GM21737 (cell line): ENCODE measurements at regions not wholly inside any gene's neighbourhood (a gene's known extent, or its start where the extent isn't known, plus 50 kb on each side); places are given as distances from the start of the nearest gene placed in this dataset.

Experiments used
- ATAC-seq: cut with Tn5 transposase; IDR thresholded peaks from one replicate; pipeline ENCODE4 v1.9.1; 2021; ENCODE audit warnings: mild to moderate bottlenecking, moderate library complexity; ENCODE audit not compliant: unreplicated experiment

GRCh38 chr17:77494664-77495435 is 354.1 kb downstream of the SEC14L1 start:
- ATAC-seq: no peak

DNA sequence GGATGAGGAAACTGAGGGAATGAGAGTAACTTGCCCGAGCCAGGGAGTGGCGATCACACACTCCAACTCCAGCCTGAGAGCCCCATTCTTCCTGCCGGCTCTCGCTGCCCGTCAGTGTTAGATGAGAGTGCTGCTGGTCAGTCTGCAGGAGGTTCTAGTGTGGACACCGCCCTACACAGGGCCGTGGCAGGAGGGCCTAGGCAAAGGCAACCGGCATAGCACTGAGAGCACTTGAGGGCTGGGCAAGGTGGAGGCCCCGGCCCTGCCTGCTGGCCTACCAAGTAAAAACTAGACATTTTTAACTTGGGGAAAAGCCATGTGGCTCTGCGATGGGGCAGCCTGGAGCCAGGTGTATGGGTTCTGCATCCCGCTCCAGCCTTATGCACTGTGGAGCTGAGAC is 354.8 kb downstream of the SEC14L1 start:
- ATAC-seq: no peak

GRCh38 chr17:77496401-77496801 is 355.6 kb downstream of the SEC14L1 start:
- ATAC-seq: no peak

GRCh38 chr17:77496831-77497577 is 356.2 kb downstream of the SEC14L1 start:
- ATAC-seq: no peak

GRCh38 chr17:77497578-77497934 is 356.8 kb downstream of the SEC14L1 start:
- no peak for ATAC-seq

DNA sequence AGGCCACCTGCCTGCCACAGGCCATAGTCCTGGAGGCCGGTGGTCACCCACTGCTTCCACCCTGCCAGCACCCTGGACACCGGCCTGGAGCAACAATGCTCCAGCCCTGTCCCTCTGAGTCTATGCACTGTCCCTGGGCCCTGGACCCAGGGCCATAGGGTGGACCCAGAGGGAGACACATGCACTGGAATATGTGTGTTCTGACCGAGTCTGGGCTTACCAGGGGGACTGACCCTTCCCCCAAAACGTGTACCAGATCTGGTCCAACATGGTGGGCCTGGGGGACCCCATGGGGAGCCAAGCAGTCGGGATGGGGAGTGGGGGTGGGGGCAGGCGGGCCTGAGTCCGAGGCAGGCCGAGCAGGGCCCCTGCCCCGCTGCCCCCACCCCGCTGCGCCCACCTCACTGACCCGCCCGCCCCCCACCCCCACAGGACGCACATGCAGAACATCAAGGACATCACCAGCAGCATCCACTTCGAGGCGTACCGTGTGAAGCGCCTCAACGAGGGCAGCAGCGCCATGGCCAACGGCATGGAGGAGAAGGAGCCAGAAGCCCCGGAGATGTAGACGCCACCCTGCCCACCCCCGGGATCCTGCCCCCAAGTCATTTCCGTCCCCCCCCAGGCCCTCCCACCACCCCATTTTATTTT is 357.4 kb downstream of the SEC14L1 start:
- ATAC-seq: no peak

- no peak for ATAC-seq
These were observed 358.3 kb downstream of the SEC14L1 start for GRCh38 chr17:77498791-77499698.

DNA sequence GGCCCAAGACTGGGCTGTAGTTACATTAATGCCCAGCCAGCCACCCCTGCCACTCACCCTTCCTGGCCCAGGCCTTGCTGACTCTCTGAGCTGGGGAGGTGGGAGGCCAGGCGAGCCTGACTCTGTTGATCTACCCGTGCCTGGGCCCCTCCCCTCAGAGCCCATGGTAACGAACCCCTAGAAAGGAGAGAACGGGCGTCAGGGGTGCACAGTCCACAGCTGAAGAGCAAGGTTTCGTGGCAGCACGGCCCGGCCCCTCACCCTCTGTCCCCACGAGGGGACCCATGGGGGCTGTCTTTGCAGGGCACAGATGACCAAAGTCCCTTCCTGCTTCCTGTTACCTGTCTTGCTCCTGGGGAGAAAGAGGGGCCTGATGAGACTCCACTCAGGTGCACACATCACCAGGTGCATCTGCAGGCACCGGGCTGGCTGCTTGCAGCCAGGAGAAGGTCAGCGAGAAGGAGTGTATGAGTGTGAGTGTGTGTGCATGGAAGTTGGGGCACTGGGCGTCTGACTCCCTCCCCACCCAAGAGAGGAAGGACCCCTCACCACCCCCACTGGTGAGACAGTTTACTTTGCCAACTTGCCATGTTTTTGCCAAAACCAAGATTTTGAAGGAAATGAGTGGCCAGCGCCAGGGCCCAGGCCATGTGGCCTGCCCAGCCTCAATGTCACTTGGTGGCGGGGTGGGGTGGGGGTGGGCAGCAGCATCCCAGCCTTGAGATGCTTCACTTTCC is 359.1 kb downstream of the SEC14L1 start:
- no peak for ATAC-seq

DNA sequence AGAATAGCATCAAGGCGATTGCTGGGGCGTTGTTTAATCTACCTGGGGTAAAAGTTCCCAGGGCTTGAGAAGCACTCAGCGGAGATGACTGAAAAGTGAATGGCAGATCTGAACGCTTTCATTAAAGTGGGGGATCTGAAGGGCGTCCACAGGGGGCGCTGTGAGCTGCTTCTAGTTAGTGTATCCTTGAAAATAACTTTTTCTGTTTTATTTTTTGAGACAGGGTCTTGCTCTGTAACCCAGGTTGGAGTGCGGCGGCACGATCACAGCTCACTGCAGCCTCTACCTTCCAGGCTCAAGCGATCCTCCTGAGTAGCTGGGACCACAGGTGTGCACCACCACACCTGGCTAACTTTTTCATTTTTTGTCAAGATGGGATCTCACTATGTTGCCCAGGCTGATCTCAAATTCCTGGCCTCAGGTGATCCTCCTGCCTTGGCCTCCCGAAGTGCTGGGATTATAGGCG is 360.4 kb downstream of the SEC14L1 start:
- ATAC-seq: no peak

DNA sequence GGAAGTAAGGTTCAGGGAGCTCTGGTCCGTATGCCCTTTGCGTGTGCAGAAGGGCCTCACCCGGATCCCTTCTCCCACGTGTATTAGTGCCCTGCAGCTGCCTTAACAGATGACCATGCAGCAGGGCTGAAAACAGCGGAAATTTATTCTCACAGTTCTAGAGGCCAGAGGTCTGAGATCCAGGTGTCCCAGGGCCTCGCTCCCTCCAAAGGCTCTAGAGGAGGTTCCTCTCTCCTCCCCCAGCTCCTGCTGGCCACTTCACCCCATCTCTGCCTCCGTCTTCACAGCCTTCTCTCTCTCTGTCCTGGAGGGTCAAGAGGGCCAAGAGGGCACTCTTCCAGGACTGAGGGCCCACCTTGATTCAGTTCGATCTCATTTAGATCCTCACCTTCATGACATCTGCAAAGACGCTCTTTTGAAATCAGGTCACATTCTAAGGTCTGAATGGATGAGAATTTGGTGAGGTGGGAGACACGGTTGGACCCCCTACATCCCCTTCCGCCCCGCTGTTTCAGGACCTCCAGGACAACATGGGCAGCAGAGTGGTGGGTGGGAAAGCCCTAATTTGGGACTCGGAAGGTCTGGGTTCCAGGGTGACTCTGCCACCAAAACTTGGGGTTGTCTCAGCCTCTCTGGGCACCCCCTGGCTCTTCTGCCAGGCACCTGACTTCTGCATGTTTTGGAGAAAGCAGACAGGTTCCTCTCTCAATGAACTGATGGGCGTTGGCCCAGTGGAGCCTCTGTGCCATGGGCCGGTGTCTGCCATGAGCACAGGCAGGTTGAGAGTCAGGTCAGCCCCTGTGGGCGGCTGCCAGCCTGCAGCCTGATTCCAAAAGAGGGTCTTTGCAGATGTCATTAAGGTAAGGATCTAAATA is 361.2 kb downstream of the SEC14L1 start:
- ATAC-seq: no peak

DNA sequence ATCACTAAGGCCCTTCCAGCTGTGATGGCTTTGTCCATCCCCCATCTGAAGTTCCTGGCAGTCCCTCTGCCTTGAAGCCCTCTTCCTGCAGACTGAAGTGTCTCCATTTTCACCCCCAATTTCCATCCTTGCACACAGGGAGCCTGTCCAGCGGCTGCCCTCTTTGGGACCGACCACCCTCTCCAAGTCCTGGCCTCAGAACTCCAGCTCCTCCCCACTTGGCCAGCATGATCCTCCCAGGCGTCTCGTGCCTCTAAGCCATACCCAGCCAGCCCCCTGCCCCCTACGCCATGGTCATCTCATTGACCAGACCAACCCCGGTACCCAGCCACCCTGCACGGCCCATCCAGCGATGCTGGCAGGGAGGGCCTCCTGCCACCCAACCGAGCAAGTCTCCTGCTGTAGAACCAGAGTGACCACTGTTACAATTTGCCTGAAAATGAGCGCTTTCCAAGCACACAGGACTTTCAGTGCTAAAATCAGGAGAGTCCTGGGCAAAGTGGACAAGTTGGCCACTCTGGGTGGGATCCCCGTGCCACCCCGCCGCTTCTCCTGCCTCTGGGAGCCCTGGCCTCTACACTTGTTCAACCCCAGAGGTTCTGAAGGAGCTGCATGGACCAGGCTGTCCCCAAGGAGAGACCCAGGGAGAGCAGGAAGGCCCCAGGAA is 362.0 kb downstream of the SEC14L1 start:
- ATAC-seq: no peak

DNA sequence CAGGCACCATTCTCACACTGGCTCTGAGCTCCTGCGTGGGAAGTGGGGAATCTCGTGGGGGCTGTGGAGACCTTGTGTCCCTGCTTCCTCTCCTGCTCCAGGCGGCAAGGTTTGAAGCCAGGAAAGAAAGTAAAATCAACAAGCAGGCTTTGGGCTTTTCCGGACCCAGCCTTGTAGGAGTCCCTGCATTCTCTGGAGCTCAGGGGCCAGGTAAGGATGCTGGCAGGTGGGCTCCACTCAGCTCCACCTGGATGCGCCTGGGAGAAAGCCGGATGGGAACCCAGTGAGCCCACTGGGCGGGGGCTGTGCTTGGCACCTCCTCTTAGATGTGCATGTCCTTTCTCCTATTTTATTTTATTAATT is 362.5 kb downstream of the SEC14L1 start:
- ATAC-seq: no peak

DNA sequence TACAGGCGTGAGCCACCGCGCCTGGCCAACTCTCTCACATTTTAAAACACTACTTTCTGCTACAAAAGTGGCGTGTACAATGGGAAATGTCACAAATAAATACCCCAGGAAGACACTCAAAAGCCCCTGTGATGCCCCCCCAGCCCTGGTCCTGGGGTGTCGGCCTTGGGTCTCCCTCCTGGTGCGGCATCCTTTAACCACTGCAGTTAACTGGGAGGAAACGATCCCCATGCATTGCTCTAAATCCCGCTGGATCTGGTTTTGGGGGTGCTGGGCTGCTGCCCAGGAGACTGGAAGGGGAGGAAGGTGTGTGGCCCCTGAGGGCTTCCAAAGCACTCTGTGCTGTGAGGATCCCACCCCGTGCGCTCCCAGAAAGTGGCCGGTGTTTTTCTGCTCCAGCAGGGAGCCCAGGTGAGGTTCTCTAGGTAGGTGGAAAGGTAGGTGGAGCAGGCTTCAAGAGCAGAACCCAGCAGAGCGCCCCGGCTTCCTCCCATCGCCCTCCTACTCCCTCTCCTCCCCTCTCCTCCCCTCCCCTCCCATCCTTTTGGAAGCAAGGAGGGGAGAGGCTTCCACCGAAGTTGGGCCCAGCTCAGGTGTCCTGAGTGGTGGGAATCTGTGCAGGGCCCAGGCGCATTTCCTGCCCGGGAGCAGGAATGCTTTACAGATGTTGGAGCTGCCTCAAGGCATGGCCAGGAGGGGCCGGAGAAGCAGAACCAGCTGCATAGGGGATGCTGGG is 363.3 kb downstream of the SEC14L1 start:
- ATAC-seq: no peak

DNA sequence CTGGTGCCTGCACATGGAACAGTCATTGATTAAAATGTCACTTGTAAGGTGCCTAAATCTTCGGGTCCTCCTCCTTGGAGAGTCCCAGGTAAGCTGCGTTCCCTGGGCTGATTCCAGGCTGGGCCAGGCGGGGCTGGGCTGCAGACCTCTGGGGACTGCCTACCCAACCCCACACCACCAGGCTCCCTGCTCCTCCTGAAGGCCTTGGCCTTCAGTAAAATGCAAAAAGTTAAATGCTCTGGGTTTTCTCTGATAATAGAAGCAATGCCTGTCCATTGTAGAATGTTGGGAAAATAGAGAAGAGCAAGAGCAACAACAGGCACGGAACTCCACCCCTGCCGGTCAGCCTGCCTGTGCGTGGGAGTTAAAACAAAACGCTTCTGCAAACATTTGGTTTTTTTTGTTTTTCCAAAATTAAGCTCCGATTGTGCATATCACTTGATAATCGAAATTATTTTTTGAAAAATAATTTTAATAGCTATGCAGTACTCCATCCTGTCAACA is 363.9 kb downstream of the SEC14L1 start:
- ATAC-seq: no peak

- no peak for ATAC-seq
These were observed 364.4 kb downstream of the SEC14L1 start for GRCh38 chr17:77505181-77505639.

DNA sequence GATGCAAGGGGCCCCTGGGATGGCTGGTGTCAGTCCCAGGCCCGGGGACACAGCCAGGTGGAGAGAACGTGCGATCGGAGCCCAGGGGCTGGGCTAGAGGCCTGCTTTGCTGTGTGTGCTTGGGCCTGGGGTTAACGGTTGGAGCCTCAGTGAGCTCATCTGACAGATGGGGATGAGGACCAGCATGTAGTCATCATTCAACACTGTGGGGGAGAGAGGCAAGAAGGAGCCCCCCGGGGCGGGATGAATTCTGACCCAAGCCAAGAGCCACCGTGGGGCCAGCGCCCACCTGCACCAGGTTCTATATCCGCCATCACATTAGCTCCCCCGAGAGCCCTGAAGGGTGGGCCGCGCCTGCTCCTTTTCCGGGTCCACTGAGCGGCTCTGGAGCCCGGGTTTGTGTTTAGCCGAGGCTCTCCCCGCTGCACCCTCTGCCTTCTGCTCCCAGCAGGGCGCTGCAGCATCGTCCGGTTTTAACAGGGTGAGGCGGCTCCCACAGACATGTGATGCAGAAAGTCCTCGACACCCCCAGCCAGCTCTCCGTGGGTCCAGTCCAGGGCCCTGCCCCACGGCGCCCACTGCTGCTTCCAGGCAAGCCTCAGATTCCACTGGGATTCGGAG is 365.7 kb downstream of the SEC14L1 start:
- no peak for ATAC-seq
